ENCODE measurements at regions not wholly inside any gene's neighbourhood (a gene's known extent, or its start where the extent isn't known, plus 50 kb on each side); places are given as distances from the start of the nearest gene placed in this dataset.

- no peak for DNase-seq
Observed at GRCh38 chr2:16408331-16409005, 257.2 kb downstream of the CYRIA start.

- DNase-seq = no peak
Observed at GRCh38 chr2:16407358-16407757, 258.3 kb downstream of the CYRIA start.

DNA sequence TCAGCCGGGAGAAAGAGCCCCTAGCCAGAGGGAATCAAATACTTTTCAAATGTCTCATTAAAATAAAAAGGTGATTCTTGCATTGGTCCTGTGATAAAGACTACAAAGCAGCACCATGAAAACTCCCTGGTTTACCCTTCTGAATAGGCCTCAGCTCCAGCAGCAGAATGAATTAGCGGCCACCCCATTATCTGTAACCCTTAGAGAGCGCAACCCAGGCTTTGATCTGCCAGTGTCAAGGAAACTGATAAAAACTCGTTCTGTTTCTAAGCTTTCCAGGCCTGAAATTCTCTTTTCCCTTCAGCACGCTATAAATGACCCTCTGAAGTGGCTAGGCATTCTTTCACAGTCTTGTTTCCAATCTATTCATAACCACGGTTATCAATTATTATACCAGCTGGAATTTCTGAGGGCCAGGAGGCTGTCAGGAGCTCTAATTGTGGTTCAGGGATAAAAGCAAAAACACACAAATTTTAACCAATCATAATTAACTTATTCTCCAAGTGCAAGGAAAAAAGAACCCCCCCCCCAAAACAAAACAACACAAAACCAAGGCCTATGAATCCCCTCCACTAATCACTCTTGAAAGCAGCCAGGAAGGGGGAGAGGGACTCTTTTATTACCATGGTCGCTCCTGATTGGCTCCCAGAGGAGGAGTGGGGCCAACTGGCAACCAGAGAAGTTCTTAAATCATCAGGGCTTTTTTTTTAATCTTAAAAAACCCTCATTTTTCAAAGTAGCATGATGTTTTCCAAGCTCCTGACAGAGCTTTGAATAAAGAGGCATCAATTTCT lies 258.9 kb downstream of the CYRIA start:
- DNase-seq = no peak

DNA sequence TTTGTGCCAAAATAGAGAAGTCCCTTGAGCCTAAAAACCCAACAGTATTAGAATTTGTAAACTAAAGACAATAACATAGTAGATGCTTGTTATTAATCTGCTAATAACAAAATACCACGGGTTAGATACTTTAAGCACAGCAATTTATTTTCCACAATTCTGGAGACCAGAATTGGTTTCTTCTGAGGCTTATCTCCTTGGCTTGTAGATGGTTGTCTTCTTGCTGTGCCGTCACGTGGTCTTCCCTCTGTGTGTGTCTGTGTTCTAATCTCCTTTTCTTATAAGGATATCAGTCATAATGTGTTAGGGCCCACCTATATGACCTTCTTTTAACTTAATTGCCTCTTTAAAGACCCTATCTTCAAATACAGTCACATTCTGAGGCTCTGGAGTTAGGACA lies 260.1 kb downstream of the CYRIA start:
- DNase-seq = no peak

DNA sequence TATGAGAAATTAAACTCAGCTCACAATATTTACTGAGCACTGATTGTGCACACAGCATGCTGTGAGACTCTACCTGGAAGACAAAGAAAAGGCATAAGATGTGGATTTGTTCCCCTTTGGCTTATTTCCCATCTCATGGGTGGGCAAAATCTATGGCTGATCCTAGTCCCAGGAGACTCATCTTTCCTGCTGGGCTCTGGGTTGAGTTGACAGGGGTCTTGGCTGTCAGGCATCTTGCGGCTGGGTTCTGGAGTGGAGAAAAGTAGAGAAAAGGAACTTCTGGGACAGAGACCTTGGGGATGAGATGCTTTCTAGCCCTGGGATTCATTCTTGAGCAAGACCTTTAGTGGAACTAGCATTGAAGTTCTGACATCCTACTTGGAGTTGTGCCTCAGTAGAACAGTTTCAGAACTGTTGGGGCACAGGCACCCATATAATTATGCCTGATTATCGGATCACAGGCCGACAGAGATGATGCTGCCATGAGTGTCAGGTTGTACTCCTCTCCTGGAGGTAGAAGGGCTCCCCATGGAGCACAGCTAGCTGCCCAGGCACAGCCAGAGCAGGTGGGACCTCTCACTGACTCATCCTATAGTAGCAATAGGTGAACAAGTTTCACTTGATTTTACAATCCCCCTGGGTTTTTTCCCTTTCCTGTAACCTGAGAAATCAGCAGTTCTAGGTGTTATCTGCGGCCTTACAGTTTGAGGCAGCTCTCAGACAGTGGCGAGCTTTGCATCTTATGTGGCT lies 260.9 kb downstream of the CYRIA start:
- no peak for DNase-seq

- DNase-seq = no peak
Observed at GRCh38 chr2:16404146-16404545, 261.5 kb downstream of the CYRIA start.

DNA sequence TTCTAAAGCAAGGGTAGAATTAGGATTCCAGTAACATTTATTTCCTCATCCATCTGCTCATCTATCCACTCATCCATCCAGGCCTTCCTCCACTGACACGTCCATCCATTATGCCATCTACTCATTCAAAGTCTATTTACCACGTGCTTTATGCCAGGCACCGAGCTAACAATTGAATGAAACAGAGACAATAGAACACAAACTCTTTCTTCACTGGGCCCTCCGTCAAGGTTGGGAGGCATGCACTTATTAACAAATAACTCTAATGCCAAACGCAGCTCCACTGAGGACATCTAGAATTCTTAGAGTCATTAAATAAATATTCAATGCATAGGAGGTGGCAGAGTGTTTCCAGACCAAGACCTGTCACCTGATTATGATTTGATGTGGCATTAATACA lies 262.7 kb downstream of the CYRIA start:
- DNase-seq = no peak

- DNase-seq = no peak
Observed at GRCh38 chr2:16401761-16402300, 263.8 kb downstream of the CYRIA start.

GRCh38 chr2:16400127-16400623 lies 265.5 kb downstream of the CYRIA start:
- DNase-seq = no peak

- DNase-seq = no peak
Observed at GRCh38 chr2:16398486-16399043, 267.1 kb downstream of the CYRIA start.

- DNase-seq = no peak
Observed at GRCh38 chr2:16397681-16398475, 267.8 kb downstream of the CYRIA start.

GRCh38 chr2:16396986-16397385 lies 268.6 kb downstream of the CYRIA start:
- no peak for DNase-seq

DNA sequence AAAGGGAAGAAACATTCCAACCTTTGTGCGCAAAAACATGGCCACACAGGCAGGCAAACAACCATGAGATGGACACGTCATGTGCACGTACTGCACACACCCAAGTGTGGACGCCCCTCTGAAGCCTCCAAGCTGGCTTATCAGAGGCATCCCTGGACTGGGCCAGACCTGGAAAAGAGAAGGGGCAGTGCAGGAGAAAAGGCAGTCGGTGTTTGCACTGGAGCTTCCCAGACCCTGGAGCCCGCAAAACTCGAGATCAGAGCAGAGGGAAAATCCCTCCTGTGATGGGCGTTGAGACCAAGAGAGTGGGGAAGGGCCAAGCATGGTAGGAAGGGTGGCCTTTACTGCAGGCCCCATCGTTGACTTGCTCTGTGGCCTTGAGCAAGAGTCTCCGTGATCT lies 269.5 kb downstream of the CYRIA start:
- DNase-seq = no peak

GRCh38 chr2:16395601-16396000 lies 270.0 kb downstream of the CYRIA start:
- DNase-seq = no peak

GRCh38 chr2:16394986-16395550 lies 270.6 kb downstream of the CYRIA start:
- no peak for DNase-seq

- no peak for DNase-seq
Observed at GRCh38 chr2:16394072-16394985, 271.3 kb downstream of the CYRIA start.

- DNase-seq = no peak
Observed at GRCh38 chr2:16393500-16394071, 272.0 kb downstream of the CYRIA start.

DNA sequence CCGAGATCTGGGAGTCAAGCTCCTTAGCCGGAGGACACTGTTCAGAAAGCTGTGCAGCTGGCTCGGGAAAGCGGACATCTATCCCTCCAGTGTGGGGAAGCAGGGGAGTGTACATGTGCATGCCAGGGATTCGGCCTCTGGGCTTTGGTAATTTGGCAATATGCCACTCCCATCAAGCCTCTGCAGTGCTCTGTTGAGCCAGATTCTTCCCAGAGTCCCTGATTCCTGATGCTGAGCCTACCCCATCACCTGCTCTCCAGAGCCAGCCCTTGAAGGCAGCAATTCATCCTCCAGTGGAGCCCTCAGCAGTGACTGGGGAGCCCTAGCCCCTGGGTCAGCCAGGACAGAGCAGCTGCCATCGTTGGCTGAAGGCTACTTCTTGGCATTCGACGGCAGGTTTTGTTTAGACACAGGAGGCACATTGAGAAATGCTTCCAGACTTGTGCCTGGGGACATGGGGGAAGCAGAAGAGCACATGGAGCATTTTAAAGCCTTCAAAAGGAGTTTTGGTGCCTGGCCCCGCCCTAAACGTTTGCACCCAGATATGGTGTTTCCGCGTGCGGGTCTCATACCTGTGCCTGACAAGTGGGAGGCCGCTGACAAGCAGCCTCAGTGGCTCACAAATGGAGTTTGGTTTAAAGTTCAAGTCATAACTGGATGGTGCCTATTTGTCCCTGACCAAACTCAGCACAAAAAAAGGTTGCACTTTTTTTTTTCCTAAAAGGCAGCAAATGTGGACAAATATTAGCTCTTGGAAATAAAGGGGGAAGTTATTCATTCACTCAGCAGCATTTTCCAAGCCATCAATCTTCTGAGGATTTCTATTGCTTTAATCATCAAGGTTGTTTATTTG lies 272.8 kb downstream of the CYRIA start:
- DNase-seq = no peak

- no peak for DNase-seq
Observed at GRCh38 chr2:16391986-16392385, 273.6 kb downstream of the CYRIA start.

Measured in T1000 (cell line).